ENCODE measurements at regions not wholly inside any gene's neighbourhood (a gene's known extent, or its start where the extent isn't known, plus 50 kb on each side); places are given as distances from the start of the nearest gene placed in this dataset.

DNA sequence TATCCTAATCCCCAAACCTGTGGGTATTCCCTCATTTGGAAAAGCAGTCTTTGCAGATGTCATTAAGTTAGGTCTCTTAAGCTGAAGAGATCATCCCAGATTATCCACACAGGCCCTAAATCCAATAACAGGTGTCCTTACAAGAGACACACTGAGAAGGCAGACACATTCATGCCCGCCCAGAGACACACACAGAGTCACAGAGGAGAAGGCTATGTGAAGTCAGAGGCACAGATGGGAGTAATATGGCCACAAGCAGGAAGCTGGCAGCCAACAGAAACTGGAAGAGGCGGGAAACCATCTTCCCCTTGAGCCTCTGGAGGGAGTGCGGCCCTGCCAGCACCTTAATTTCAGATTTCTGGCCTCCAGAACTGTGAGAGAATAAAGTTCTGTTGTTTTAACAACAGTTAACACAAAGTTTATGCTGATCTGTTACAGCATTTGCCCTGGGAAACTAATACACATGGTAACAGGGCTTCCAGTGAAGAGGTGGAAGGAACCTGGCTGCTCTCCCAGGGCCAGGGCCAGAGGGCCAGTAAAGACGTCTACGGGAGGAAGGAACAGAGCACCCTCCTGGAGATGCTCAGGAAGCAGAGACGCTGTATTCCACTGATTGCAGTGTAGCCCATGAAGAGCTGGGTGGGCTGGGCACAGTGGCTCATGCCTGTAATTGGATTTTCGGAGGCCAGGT lies 217.5 kb downstream of the GLI2 start:
- TF ChIP-seq, protein P1, sequence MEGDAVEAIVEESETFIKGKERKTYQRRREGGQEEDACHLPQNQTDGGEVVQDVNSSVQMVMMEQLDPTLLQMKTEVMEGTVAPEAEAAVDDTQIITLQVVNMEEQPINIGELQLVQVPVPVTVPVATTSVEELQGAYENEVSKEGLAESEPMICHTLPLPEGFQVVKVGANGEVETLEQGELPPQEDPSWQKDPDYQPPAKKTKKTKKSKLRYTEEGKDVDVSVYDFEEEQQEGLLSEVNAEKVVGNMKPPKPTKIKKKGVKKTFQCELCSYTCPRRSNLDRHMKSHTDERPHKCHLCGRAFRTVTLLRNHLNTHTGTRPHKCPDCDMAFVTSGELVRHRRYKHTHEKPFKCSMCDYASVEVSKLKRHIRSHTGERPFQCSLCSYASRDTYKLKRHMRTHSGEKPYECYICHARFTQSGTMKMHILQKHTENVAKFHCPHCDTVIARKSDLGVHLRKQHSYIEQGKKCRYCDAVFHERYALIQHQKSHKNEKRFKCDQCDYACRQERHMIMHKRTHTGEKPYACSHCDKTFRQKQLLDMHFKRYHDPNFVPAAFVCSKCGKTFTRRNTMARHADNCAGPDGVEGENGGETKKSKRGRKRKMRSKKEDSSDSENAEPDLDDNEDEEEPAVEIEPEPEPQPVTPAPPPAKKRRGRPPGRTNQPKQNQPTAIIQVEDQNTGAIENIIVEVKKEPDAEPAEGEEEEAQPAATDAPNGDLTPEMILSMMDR (IDR thresholded peaks at IDR 0.05), result no peak
- no peak for TF ChIP-seq EZH2 (IDR thresholded peaks at IDR 0.05; ENCODE audit: borderline replicate concordance, insufficient read depth, low read depth, low read length, poor library complexity, severe bottlenecking)

Data from B cell (primary cell).